ENCODE measurements at regions not wholly inside any gene's neighbourhood (a gene's known extent, or its start where the extent isn't known, plus 50 kb on each side); places are given as distances from the start of the nearest gene placed in this dataset.

DNA sequence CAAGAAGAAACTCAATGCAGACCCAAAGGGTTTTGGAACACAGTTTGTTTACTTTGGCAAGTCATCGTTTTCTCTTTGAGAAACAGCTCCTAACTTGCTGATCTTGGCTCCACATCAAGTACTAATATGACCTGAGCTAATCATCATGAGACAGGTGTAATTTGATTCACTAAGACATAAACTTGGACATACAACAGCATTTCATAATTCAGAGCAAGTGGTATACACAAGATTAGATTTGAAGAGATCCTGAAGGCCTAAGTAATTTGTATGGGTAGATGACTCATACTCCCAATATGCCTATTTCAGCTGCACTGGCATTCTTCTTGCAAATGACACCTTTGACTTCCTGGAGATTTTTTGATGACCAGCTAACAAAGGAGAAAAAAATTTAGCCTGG lies 1521.7 kb downstream of the RPA4 start:
- TF ChIP-seq CTCF (IDR thresholded peaks at IDR 0.05; ENCODE audit: low read length, missing control alignments): no peak
- H3K4me3 ChIP-seq (replicated peaks; ENCODE audit: low read depth, low read length): no peak overlapping the region
- DNase-seq (ENCODE audit: low read depth): no peak

DNA sequence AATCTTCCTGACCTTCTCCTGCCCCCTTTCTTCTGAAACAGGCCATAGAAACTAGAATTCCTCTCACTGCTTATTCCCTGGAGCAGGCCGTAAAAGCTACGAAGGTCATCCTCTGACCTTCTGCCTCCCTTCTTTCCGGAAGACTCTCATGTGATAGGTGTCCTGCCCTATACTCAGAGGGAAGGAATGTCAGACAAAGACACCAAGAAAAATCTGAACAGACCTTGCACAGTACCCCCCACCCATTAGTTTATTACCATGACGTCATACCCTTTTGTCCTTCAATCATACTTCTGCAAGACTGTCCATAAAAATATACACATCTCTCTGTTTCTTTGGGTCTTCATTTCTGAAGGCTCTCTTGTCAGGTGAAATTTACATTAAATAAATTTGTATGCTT lies 1523.9 kb downstream of the RPA4 start:
- DNase-seq (ENCODE audit: low read depth): no peak
- H3K4me3 ChIP-seq (replicated peaks; ENCODE audit: low read depth, low read length): no peak overlapping the region
- no peak for TF ChIP-seq CTCF (IDR thresholded peaks at IDR 0.05; ENCODE audit: low read length, missing control alignments)

DNA sequence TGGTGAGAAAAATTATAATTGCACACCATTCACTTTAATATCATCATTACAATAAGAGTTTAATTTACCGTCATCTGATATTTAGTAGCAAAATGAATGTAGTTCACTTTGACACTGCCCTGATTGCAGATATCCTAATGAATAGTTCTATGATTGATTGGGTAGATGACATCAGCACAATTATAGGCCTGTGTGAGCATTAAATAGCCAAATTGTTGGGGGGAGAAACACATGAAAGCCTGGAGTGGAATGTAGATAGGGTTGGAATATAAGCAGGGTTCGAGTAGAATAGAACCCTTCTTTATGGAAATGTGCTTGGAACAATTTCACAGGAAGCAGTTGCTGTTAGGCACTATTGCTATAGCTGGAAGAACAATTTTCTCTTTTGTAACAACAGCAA lies 1526.2 kb downstream of the RPA4 start:
- TF ChIP-seq CTCF (IDR thresholded peaks at IDR 0.05; ENCODE audit: low read length, missing control alignments): no peak
- DNase-seq (ENCODE audit: low read depth): no peak
- no peak overlapping the region for H3K4me3 ChIP-seq (replicated peaks; ENCODE audit: low read depth, low read length)

DNA sequence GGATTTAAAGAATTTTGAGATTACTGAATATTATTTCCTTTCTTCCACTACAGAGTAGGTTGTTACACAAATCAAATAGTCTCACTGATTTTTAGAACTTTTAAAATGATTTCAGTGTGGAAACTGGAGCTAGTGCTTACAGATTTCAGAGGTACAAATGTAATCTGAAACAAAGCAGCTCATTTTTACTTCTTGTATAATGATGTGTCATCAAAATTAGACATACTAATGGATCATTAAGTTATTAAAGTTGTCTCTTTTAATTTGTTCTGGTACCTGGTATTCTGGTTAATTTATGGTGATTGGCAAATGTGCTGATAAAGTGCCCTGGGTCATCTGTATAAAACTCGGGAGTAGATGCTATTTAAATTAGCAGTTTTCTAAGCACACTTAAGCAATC lies 1528.3 kb downstream of the RPA4 start:
- H3K4me3 ChIP-seq (replicated peaks; ENCODE audit: low read depth, low read length): no peak overlapping the region
- TF ChIP-seq CTCF (IDR thresholded peaks at IDR 0.05; ENCODE audit: low read length, missing control alignments): no peak
- DNase-seq (ENCODE audit: low read depth): no peak

GRCh38 chrX:98422536-98422935 lies 1538.8 kb downstream of the RPA4 start:
- H3K4me3 ChIP-seq (replicated peaks; ENCODE audit: low read depth, low read length): no peak overlapping the region
- no peak for TF ChIP-seq CTCF (IDR thresholded peaks at IDR 0.05; ENCODE audit: low read length, missing control alignments)
- DNase-seq (ENCODE audit: low read depth): no peak

DNA sequence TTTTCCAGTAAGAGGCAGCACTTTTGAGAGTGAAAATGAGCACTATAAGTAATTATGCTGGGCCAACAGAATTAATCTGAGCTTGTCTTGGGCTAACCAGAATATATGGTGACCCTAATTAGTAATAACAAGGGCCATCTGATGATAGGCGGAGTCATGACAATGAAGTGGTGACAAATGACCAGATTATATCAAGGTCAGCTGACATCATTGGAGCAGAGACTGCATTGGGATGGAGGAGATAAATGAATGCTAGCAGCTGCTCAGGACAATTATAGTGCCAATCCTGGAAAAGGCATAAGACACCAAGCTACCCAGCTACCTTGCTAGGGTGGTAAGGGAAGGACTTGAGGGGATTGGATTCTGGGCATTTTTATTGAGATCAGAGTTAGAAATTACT lies 1548.7 kb downstream of the RPA4 start:
- TF ChIP-seq CTCF (IDR thresholded peaks at IDR 0.05; ENCODE audit: low read length, missing control alignments): no peak
- H3K4me3 ChIP-seq (replicated peaks; ENCODE audit: low read depth, low read length): no peak overlapping the region
- no peak for DNase-seq (ENCODE audit: low read depth)

DNA sequence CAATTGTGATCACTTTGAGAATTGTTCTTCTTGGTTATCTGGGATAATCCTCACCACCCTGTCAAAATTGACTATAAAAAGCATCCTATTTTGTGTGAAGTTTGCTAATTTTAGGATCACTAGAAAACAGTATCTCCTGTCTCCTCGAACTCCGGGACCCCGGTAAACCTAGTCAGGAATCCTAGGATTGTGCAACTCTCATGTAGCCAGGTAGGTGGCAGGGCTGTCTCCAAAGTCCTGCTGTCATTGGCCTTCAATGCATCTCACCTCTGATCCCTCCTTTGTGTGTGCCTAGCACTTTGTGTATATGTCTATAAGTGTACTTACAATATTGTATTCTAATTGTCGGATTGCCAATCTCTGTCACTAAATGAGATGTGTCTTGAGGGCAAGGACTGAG lies 1564.8 kb downstream of the RPA4 start:
- no peak overlapping the region for H3K4me3 ChIP-seq (replicated peaks; ENCODE audit: low read depth, low read length)
- no peak for TF ChIP-seq CTCF (IDR thresholded peaks at IDR 0.05; ENCODE audit: low read length, missing control alignments)
- no peak for DNase-seq (ENCODE audit: low read depth)

All from fibroblast of pulmonary artery (primary cell).